ENCODE measurements at regions not wholly inside any gene's neighbourhood (a gene's known extent, or its start where the extent isn't known, plus 50 kb on each side); places are given as distances from the start of the nearest gene placed in this dataset.

- TF ChIP-seq, protein P1, sequence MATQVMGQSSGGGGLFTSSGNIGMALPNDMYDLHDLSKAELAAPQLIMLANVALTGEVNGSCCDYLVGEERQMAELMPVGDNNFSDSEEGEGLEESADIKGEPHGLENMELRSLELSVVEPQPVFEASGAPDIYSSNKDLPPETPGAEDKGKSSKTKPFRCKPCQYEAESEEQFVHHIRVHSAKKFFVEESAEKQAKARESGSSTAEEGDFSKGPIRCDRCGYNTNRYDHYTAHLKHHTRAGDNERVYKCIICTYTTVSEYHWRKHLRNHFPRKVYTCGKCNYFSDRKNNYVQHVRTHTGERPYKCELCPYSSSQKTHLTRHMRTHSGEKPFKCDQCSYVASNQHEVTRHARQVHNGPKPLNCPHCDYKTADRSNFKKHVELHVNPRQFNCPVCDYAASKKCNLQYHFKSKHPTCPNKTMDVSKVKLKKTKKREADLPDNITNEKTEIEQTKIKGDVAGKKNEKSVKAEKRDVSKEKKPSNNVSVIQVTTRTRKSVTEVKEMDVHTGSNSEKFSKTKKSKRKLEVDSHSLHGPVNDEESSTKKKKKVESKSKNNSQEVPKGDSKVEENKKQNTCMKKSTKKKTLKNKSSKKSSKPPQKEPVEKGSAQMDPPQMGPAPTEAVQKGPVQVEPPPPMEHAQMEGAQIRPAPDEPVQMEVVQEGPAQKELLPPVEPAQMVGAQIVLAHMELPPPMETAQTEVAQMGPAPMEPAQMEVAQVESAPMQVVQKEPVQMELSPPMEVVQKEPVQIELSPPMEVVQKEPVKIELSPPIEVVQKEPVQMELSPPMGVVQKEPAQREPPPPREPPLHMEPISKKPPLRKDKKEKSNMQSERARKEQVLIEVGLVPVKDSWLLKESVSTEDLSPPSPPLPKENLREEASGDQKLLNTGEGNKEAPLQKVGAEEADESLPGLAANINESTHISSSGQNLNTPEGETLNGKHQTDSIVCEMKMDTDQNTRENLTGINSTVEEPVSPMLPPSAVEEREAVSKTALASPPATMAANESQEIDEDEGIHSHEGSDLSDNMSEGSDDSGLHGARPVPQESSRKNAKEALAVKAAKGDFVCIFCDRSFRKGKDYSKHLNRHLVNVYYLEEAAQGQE (IDR thresholded peaks at IDR 0.05; ENCODE audit: unreplicated experiment): no peak
- TF ChIP-seq ZNF331 (CRISPR knock-in tag; IDR thresholded peaks at IDR 0.05; ENCODE audit: low read depth) (no peak), CTCF (conservative IDR thresholded peaks at IDR 0.05; ENCODE audit: low read depth in 2 of 2) (no peak)
Observed at GRCh38 chr13:74464670-74465069, 330.5 kb upstream of the KLF12 start (continued).

- Histone ChIP-seq H3K27ac (ENCODE audit: low read depth) (no peak overlapping the region), H3K4me3 (no peak overlapping the region), H4K20me1 (replicated peaks; ENCODE audit: insufficient read depth) (no peaks in the 10 kb centered on the region), H3F3A (replicated peaks; ENCODE audit: low read depth) (no peaks in the 10 kb centered on the region), H3K79me2 (replicated peaks; ENCODE audit: insufficient read depth) (no peaks in the 10 kb centered on the region), H3K4me2 (no peak overlapping the region), H3K36me3 (ENCODE audit: insufficient read depth) (no peaks in the 10 kb centered on the region), H2AFZ (no peak overlapping the region), H3K27me3 (ENCODE audit: insufficient read depth) (no peaks in the 10 kb centered on the region), H3K9me2 (ENCODE audit: insufficient read depth) (0 out of 2 replicates have a peak, but pooled peaks cover 6% of the 10 kb centered on the region), H3K4me1 (ENCODE audit: insufficient read depth) (peaks cover 9% of the 10 kb centered on the region; the same call in 1 of the 2 replicates)
- DNase-seq (ENCODE audit: low spot score): no peak
- Mint-ChIP-seq H3K27me3 (ENCODE audit: insufficient read depth, low read depth, poor library complexity) (no peaks in the 10 kb centered on the region), H3K27ac (no peak overlapping the region), H3K9me3 (no peaks in the 10 kb centered on the region), H3K36me3 (ENCODE audit: low read depth) (no peaks in the 10 kb centered on the region), H3K4me3 (no peak overlapping the region), H3K4me1 (peaks cover 14% of the 10 kb centered on the region)
- ATAC-seq: no peak
- TF ChIP-seq, protein P2, sequence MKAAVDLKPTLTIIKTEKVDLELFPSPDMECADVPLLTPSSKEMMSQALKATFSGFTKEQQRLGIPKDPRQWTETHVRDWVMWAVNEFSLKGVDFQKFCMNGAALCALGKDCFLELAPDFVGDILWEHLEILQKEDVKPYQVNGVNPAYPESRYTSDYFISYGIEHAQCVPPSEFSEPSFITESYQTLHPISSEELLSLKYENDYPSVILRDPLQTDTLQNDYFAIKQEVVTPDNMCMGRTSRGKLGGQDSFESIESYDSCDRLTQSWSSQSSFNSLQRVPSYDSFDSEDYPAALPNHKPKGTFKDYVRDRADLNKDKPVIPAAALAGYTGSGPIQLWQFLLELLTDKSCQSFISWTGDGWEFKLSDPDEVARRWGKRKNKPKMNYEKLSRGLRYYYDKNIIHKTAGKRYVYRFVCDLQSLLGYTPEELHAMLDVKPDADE (IDR thresholded peaks at IDR 0.05): no peak
- TF ChIP-seq NANOG (IDR thresholded peaks at IDR 0.05; ENCODE audit: borderline replicate concordance): no peak
- no peak for TF ChIP-seq ZNF331 (CRISPR knock-in tag; IDR thresholded peaks at IDR 0.05; ENCODE audit: low read depth)
- TF ChIP-seq, protein P1 (IDR thresholded peaks at IDR 0.05; ENCODE audit: unreplicated experiment): no peak
- no peak for TF ChIP-seq STAT1 (IDR thresholded peaks at IDR 0.05; ENCODE audit: unreplicated experiment)
- TF ChIP-seq ZNF114 (CRISPR knock-in tag; IDR thresholded peaks at IDR 0.05): no peak
Observed at GRCh38 chr13:74461011-74461410, 326.8 kb upstream of the KLF12 start.
